SK-N-SH (cell line): ENCODE measurements at regions not wholly inside any gene's neighbourhood (a gene's known extent, or its start where the extent isn't known, plus 50 kb on each side); places are given as distances from the start of the nearest gene placed in this dataset.

Experiments used
- CTCF ChIA-PET: fragments of 300-600, 350-600 bp; formaldehyde crosslinking; extraction: SDS; loops from one replicate; lab custom pipeline; 2021; lab: Yijun Ruan, JAX
- POLR2A ChIA-PET: fragments of 350-600 bp; sonication (Branson Sonifier 250); formaldehyde crosslinking; extraction: SDS; loops from one replicate; lab custom pipeline; 2020; ENCODE audit warnings: antibody characterized with exemption, inconsistent platforms; lab: Yijun Ruan, JAX
- DNase-seq: peaks from one replicate; pipeline ENCODE4 v3.0.0; 2012
- H2AFZ ChIP-seq: fragments of 200-600 bp; sonication (generic); 2 replicates; pipeline ENCODE4 v1.8.1; 2016; ENCODE audit warnings: antibody characterized with exemption, mild to moderate bottlenecking, low read depth
- H3F3A ChIP-seq: fragments of 200-600 bp; sonication (generic); replicated peaks from 2 replicates; pipeline ENCODE3; 2016; ENCODE audit warnings: antibody characterized with exemption, mild to moderate bottlenecking; ENCODE audit not compliant: insufficient read depth
- H3K27ac ChIP-seq, 2 experiments: fragments of 200-500 bp in 1 of 2; fragments of 200-600 bp in 1 of 2; sonication (Bioruptor generic) in 1 of 2; sonication (generic), shearing (Covaris generic) in 1 of 2; 2 replicates each; pipeline versions ENCODE4 v1.5.1 to v1.6.1; 2014 to 2016; ENCODE audit warnings: low read depth in 2 of 2, inconsistent platforms in 1 of 2, low read length in 1 of 2, mild to moderate bottlenecking in 1 of 2, mixed read lengths in 1 of 2
- H3K27me3 ChIP-seq: fragments of 200-600 bp; sonication (generic), shearing (Covaris generic); 2 replicates; pipeline ENCODE4 v1.6.1; 2016; ENCODE audit warnings: mixed run types; ENCODE audit not compliant: insufficient read depth
- H3K36me3 ChIP-seq, 2 experiments: fragments of 200-500 bp in 1 of 2; fragments of 200-600 bp in 1 of 2; sonication (Bioruptor generic) in 1 of 2; sonication (generic) in 1 of 2; replicated peaks in 1 of 2; 2 replicates each; pipeline versions ENCODE3 to v1.5.1; 2014 to 2016; ENCODE audit warnings: low read length in 1 of 2, mild to moderate bottlenecking in 1 of 2; ENCODE audit not compliant: insufficient read depth in 2 of 2, control insufficient read depth in 1 of 2
- H3K4me1 ChIP-seq, 2 experiments: fragments of 200-500 bp in 1 of 2; fragments of 200-600 bp in 1 of 2; sonication (Bioruptor generic) in 1 of 2; sonication (generic), shearing (Covaris generic) in 1 of 2; 2 replicates each; pipeline versions ENCODE4 v1.5.1 to v1.6.1; 2014 to 2016; ENCODE audit warnings: low read depth in 1 of 2, low read length in 1 of 2, mixed run types in 1 of 2; ENCODE audit not compliant: insufficient read depth in 2 of 2, control insufficient read depth in 1 of 2
- H3K4me2 ChIP-seq: fragments of 200-600 bp; sonication (generic), shearing (Covaris generic); 2 replicates; pipeline ENCODE4 v1.6.1; 2017; ENCODE audit warnings: mixed run types
- H3K4me3 ChIP-seq, 2 experiments: fragments of 200-500 bp in 1 of 2; fragments of 200-600 bp in 1 of 2; sonication (Bioruptor generic) in 1 of 2; sonication (generic), shearing (Covaris generic) in 1 of 2; 2 replicates each; pipeline versions ENCODE4 v1.5.1 to v1.8.1; 2014 to 2016; ENCODE audit warnings: low read depth in 2 of 2, inconsistent platforms in 1 of 2, low read length in 1 of 2, mild to moderate bottlenecking in 1 of 2, mixed read lengths in 1 of 2, moderate library complexity in 1 of 2
- H3K79me2 ChIP-seq: fragments of 200-600 bp; sonication (generic); 2 replicates; pipeline ENCODE4 v1.8.1; 2017; ENCODE audit warnings: mild to moderate bottlenecking; ENCODE audit not compliant: insufficient read depth
- H3K9ac ChIP-seq: fragments of 200-600 bp; sonication (generic); 2 replicates; pipeline ENCODE4 v1.6.1; 2017; ENCODE audit warnings: mixed run types
- H3K9me2 ChIP-seq: fragments of 200-600 bp; sonication (generic); 2 replicates; pipeline ENCODE4 v1.6.1; 2017; ENCODE audit warnings: mixed run types
- H3K9me3 ChIP-seq: fragments of 200-600 bp; sonication (generic); 2 replicates; pipeline ENCODE4 v1.6.1; 2017; ENCODE audit warnings: mixed run types, mild to moderate bottlenecking, moderate library complexity
- H4K20me1 ChIP-seq: fragments of 200-600 bp; sonication (generic); 2 replicates; pipeline ENCODE4 v1.6.1; 2017; ENCODE audit warnings: mild to moderate bottlenecking, mixed run types; ENCODE audit not compliant: insufficient read depth
- CHD2 ChIP-seq: fragments of 150-350 bp; IDR thresholded peaks from 2 replicates; pipeline ENCODE4 v1.6.1; 2018; ENCODE audit warnings: low read length; ENCODE audit not compliant: partially characterized antibody
- ELF1 ChIP-seq: IDR thresholded peaks from 2 replicates; pipeline ENCODE4 v1.4.0; 2012
- FOSL2 ChIP-seq: IDR thresholded peaks from 2 replicates; pipeline ENCODE4 v1.4.0; 2012; ENCODE audit warnings: low read depth, mild to moderate bottlenecking, moderate library complexity, borderline replicate concordance
- FOXM1 ChIP-seq: IDR thresholded peaks from 2 replicates; pipeline ENCODE4 v1.4.0; 2012; ENCODE audit warnings: low read depth, mild to moderate bottlenecking
- GABPA ChIP-seq: IDR thresholded peaks from 2 replicates; pipeline ENCODE4 v1.4.0; 2012; ENCODE audit warnings: low read depth, mild to moderate bottlenecking
- JUND ChIP-seq: IDR thresholded peaks from 2 replicates; pipeline ENCODE4 v1.4.0; 2012
- MXI1 ChIP-seq: IDR thresholded peaks from 2 replicates; pipeline ENCODE4 v1.6.1; 2012; ENCODE audit warnings: mild to moderate bottlenecking, low read depth, low read length, improper control_type of control experiment
- RAD21 ChIP-seq: IDR thresholded peaks from 2 replicates; pipeline ENCODE4 v1.6.1; 2012; ENCODE audit warnings: mild to moderate bottlenecking, low read length
- RCOR1 ChIP-seq: fragments of 150-350 bp; IDR thresholded peaks from 2 replicates; pipeline ENCODE4 v1.6.1; 2017; ENCODE audit warnings: antibody characterized with exemption, low read length
- RXRA ChIP-seq: IDR thresholded peaks from 2 replicates; pipeline ENCODE4 v1.4.0; 2012; ENCODE audit warnings: low read depth, mild to moderate bottlenecking, borderline replicate concordance
- SIN3A ChIP-seq: IDR thresholded peaks from 2 replicates; pipeline ENCODE4 v1.6.1; 2012; ENCODE audit warnings: low read depth, mild to moderate bottlenecking, low read length, moderate library complexity, borderline replicate concordance
- SMC3 ChIP-seq: IDR thresholded peaks from 2 replicates; pipeline ENCODE4 v1.6.1; 2012; ENCODE audit warnings: low read depth, low read length, improper control_type of control experiment
- TAF1 ChIP-seq: IDR thresholded peaks from 2 replicates; pipeline ENCODE4 v1.6.1; 2012; ENCODE audit warnings: low read depth, mild to moderate bottlenecking, low read length, moderate library complexity, borderline replicate concordance
- TCF12 ChIP-seq: IDR thresholded peaks from 2 replicates; pipeline ENCODE4 v1.4.0; 2012
- TEAD4 ChIP-seq: IDR thresholded peaks from 2 replicates; pipeline ENCODE4 v1.4.0; 2012; ENCODE audit warnings: mild to moderate bottlenecking, borderline replicate concordance; ENCODE audit not compliant: insufficient read depth
- YY1 ChIP-seq: IDR thresholded peaks from 2 replicates; pipeline ENCODE4 v1.4.0; 2012; ENCODE audit warnings: low read depth, mild to moderate bottlenecking
- WGBS: methylation state at CpG from one replicate; pipeline ENCODE4 v1.1.6; 2017; ENCODE audit warnings: low lambda C conversion rate; 5-methylcytosine and 5-hydroxymethylcytosine counted together
- TF ChIP-seq, protein P1 (sequence below): IDR thresholded peaks from 2 replicates; pipeline ENCODE4; 2012
- TF ChIP-seq, protein P2 (sequence below): fragments of 150-350 bp; IDR thresholded peaks from 2 replicates; pipeline ENCODE4 v1.6.1; 2016; ENCODE audit warnings: mild to moderate bottlenecking, low read depth, low read length
- TF ChIP-seq, protein P3 (sequence below): fragments of 200-600 bp; sonication (generic); IDR thresholded peaks from 2 replicates; pipeline ENCODE4 v1.6.1; 2017; ENCODE audit warnings: antibody characterized with exemption, mild to moderate bottlenecking, moderate library complexity

DNA sequence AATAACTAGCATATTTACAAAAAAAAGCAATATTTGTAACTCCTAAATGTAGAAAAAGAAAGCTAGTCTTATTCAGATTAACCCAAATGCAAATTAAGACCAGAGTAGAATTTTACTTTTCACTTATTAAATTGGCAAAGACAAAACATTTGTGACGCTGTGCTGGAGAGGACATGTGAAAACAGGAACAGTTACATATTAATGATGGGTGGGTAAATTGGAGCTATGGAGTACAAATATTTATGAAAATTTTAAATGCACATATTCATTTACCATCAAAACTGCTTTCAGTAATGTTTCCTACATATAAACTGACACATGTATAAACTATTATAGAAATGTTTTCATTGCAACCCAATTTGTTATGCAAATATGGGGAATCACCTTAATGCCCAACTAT, 278.9 kb upstream of the POU1F1 start:
- Histone ChIP-seq H3K9me2 (no peaks in the 10 kb centered on the region; the same call in 1 of the 2 replicates), H3K4me3 (no peak overlapping the region), H4K20me1 (no peaks in the 10 kb centered on the region), H3K27me3 (no peaks in the 10 kb centered on the region; the same call in 1 of the 2 replicates)
- 0% methylated on average over 1 of the region's 1 CpG for WGBS
- POLR2A ChIA-PET = no interaction called here
- CTCF ChIA-PET = no interaction called here
- no peak for TF ChIP-seq YY1
- TF ChIP-seq TAF1 = no peak
- TF ChIP-seq, protein P1, sequence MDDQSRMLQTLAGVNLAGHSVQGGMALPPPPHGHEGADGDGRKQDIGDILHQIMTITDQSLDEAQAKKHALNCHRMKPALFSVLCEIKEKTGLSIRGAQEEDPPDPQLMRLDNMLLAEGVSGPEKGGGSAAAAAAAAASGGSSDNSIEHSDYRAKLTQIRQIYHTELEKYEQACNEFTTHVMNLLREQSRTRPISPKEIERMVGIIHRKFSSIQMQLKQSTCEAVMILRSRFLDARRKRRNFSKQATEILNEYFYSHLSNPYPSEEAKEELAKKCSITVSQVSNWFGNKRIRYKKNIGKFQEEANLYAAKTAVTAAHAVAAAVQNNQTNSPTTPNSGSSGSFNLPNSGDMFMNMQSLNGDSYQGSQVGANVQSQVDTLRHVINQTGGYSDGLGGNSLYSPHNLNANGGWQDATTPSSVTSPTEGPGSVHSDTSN = no peak
- TF ChIP-seq FOSL2 = no peak
- no peak for TF ChIP-seq SMC3
- TF ChIP-seq, all 33 proteins: peak for 0
- no peak overlapping the region for H2AFZ ChIP-seq
- no peaks in the 10 kb centered on the region for H3F3A ChIP-seq
- no peaks in the 10 kb centered on the region for H3K79me2 ChIP-seq
- DNase-seq = no peak
- no peaks in the 10 kb centered on the region for H3K9me3 ChIP-seq
- H3K27ac ChIP-seq = no peak overlapping the region
- H3K9ac ChIP-seq = no peak overlapping the region
- H3K4me1 ChIP-seq = no peaks in the 10 kb centered on the region; a peak in 1 of 4 replicates
- no peak overlapping the region for H3K4me2 ChIP-seq
- no peaks in the 10 kb centered on the region for H3K36me3 ChIP-seq

DNA sequence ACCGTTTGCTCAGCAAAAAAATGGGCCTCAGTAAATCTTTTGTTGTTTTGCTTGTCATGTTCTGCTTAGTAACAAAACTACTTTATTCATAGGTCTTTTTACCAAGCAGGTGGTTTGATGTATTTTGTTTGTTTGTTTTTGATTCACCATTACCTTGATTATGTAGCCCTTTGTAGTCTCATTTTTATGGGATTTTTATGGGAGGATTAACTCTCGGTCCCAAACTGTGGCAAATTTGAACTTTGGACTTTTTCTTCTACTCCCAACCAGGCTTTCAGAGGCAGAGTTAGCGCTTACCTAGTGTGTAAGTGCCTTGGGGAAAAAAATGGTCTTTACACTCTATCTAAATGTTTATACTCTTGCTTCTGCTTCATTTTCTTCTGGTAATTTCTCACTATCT, 276.7 kb upstream of the POU1F1 start:
- no peak overlapping the region for H3K4me2 ChIP-seq
- H3F3A ChIP-seq = no peaks in the 10 kb centered on the region
- no peaks in the 10 kb centered on the region for H3K9me3 ChIP-seq
- H2AFZ ChIP-seq = no peak overlapping the region
- 23% methylated on average over 3 of the region's 3 CpGs for WGBS
- H3K27ac ChIP-seq = no peak overlapping the region
- no peaks in the 10 kb centered on the region; the same call in 1 of the 2 replicates for H3K27me3 ChIP-seq
- no peaks in the 10 kb centered on the region for H3K79me2 ChIP-seq
- ChIA-PET CTCF (no interaction called here), POLR2A (no interaction called here)
- H3K4me3 ChIP-seq = no peak overlapping the region
- H3K9me2 ChIP-seq = peaks cover 2% of the 10 kb centered on the region; the same call in 1 of the 2 replicates
- H4K20me1 ChIP-seq = no peaks in the 10 kb centered on the region
- TF ChIP-seq MXI1 (no peak), GABPA (no peak), ELF1 (no peak), CHD2 (no peak), SMC3 (no peak), YY1 (no peak), TEAD4 (no peak), FOSL2 (no peak)
- H3K9ac ChIP-seq = no peak overlapping the region
- no peaks in the 10 kb centered on the region for H3K36me3 ChIP-seq
- H3K4me1 ChIP-seq = peaks cover 0 to 6% of the 10 kb centered on the region in 2 experiments; a peak in 1 of 4 replicates
- DNase-seq = no peak

DNA sequence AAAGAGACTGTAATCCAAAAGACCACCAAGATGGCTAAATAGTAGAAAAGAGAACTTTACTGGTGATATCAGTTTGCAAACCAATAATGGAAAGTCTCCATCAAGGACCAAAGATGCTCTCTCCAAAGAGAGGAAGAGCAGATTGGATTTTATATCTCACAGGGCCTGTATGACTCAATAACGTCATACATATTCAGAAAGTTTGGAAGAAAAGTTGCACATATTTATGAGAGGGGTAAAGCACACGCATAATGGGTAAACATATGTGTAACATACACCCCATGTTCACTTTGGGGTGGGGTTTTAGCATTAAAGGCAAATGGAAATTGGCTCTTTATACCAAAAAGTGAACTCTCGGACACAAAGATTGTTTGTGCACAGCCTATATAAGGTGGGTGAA, 274.5 kb upstream of the POU1F1 start:
- TF ChIP-seq RAD21 = no peak
- TF ChIP-seq, protein P2, sequence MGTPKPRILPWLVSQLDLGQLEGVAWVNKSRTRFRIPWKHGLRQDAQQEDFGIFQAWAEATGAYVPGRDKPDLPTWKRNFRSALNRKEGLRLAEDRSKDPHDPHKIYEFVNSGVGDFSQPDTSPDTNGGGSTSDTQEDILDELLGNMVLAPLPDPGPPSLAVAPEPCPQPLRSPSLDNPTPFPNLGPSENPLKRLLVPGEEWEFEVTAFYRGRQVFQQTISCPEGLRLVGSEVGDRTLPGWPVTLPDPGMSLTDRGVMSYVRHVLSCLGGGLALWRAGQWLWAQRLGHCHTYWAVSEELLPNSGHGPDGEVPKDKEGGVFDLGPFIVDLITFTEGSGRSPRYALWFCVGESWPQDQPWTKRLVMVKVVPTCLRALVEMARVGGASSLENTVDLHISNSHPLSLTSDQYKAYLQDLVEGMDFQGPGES = no peak
- TF ChIP-seq ELF1 = no peak
- no peak for TF ChIP-seq RXRA
- no peak for TF ChIP-seq TCF12
- TF ChIP-seq MXI1 = no peak
- TF ChIP-seq JUND = no peak
- TF ChIP-seq, protein P3, sequence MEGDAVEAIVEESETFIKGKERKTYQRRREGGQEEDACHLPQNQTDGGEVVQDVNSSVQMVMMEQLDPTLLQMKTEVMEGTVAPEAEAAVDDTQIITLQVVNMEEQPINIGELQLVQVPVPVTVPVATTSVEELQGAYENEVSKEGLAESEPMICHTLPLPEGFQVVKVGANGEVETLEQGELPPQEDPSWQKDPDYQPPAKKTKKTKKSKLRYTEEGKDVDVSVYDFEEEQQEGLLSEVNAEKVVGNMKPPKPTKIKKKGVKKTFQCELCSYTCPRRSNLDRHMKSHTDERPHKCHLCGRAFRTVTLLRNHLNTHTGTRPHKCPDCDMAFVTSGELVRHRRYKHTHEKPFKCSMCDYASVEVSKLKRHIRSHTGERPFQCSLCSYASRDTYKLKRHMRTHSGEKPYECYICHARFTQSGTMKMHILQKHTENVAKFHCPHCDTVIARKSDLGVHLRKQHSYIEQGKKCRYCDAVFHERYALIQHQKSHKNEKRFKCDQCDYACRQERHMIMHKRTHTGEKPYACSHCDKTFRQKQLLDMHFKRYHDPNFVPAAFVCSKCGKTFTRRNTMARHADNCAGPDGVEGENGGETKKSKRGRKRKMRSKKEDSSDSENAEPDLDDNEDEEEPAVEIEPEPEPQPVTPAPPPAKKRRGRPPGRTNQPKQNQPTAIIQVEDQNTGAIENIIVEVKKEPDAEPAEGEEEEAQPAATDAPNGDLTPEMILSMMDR = no peak
- TF ChIP-seq RCOR1 = no peak
- no peak for TF ChIP-seq GABPA
- TF ChIP-seq SIN3A = no peak
- no peak for TF ChIP-seq FOXM1
- Histone ChIP-seq H2AFZ (no peak overlapping the region), H3K4me2 (no peak overlapping the region), H3K27me3 (no peaks in the 10 kb centered on the region; the same call in 1 of the 2 replicates), H3K79me2 (no peaks in the 10 kb centered on the region), H3K9ac (no peak overlapping the region), H3K4me1 (peaks cover 0 to 18% of the 10 kb centered on the region in 2 experiments; a peak in 1 of 4 replicates), H3K9me3 (no peaks in the 10 kb centered on the region), H3K27ac (no peak overlapping the region), H4K20me1 (no peaks in the 10 kb centered on the region), H3K4me3 (no peak overlapping the region), H3K9me2 (peaks cover 2% of the 10 kb centered on the region; the same call in 1 of the 2 replicates), H3F3A (no peaks in the 10 kb centered on the region), H3K36me3 (no peaks in the 10 kb centered on the region)
- ChIA-PET CTCF (no interaction called here), POLR2A (no interaction called here)
- 9% methylated on average over 3 of the region's 3 CpGs for WGBS
- DNase-seq = no peak
